ENCODE measurements at regions not wholly inside any gene's neighbourhood (a gene's known extent, or its start where the extent isn't known, plus 50 kb on each side); places are given as distances from the start of the nearest gene placed in this dataset.
A peak's percentile ranks its signal among the peaks of the same experiment; 100 is the strongest.

GRCh38 chr16:54455030-54455725 is 168.6 kb upstream of the IRX3 start:
- Histone ChIP-seq H3K4me3 (no peak overlapping the region), H3K27ac (no peak overlapping the region)
- DNase-seq (ENCODE audit: low spot score): no peak
- TF ChIP-seq CTCF (IDR thresholded peaks at IDR 0.05): no peak

- no peak overlapping the region for H3K4me3 ChIP-seq
- no peak for TF ChIP-seq CTCF (IDR thresholded peaks at IDR 0.05)
- H3K27ac ChIP-seq: no peak overlapping the region
- no peak for DNase-seq (ENCODE audit: low spot score)
Measured at GRCh38 chr16:54454616-54455015, 168.0 kb upstream of the IRX3 start.

- Histone ChIP-seq H3K4me3 (no peak overlapping the region), H3K27ac (no peak overlapping the region)
- DNase-seq (ENCODE audit: low spot score): no peak
- no peak for TF ChIP-seq CTCF (IDR thresholded peaks at IDR 0.05)
Measured at GRCh38 chr16:54453871-54454270, 167.3 kb upstream of the IRX3 start.

GRCh38 chr16:54447576-54448440 is 161.2 kb upstream of the IRX3 start:
- no peak for DNase-seq (ENCODE audit: low spot score)
- Histone ChIP-seq H3K27ac (no peak overlapping the region), H3K4me3 (no peak overlapping the region)
- no peak for TF ChIP-seq CTCF (IDR thresholded peaks at IDR 0.05)

GRCh38 chr16:54446639-54447038 is 160.1 kb upstream of the IRX3 start:
- H3K4me3 ChIP-seq: no peak overlapping the region
- peak; percentile 77 for DNase-seq (ENCODE audit: low spot score)
- peak overlapping the region in 1 of 2 donors; percentile 58 for H3K27ac ChIP-seq

GRCh38 chr16:54444851-54445458 is 158.4 kb upstream of the IRX3 start:
- no peak for TF ChIP-seq CTCF (IDR thresholded peaks at IDR 0.05)
- Histone ChIP-seq H3K4me3 (no peak overlapping the region), H3K27ac (no peak overlapping the region)
- DNase-seq (ENCODE audit: low spot score): no peak

More at GRCh38 chr16:54446639-54447038, 160.1 kb upstream of the IRX3 start:
- TF ChIP-seq CTCF (IDR thresholded peaks at IDR 0.05): no peak

Measured in coronary artery (tissue), 2 donors.